ENCODE measurements at regions not wholly inside any gene's neighbourhood (a gene's known extent, or its start where the extent isn't known, plus 50 kb on each side); places are given as distances from the start of the nearest gene placed in this dataset.

DNA sequence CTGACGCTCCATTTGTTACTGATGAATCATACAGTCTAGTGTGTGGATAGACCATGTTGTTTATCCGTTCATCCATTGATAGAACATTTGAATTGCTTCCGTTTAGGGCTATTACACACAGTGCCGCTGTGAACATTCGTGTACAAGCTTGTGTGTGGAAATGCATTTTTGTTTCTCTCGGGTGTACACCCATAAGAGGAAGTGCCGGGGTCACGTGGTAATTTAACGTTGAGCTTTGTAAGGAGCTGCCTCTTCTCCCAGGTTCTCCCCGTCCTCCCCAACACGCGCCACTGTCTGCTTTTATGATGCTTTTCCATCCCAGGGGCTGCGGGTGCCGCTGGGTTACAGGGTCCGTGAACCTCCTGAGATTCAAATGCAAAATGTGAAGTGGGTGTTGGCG, 142.3 kb downstream of the IGLL1 start:
- Histone ChIP-seq H3K56ac (ENCODE audit: extremely low read depth, insufficient read depth, low read length) (no peak overlapping the region), H3K27ac (ENCODE audit: insufficient read depth, low read length) (no peak overlapping the region), H3K79me1 (ENCODE audit: low read depth in 1 of 2, low read length in 2 of 2) (no peaks in the 10 kb centered on the region), H3K9me3 (ENCODE audit: control insufficient read depth, insufficient read depth, low read length) (no peaks in the 10 kb centered on the region), H3K4me3 (ENCODE audit: insufficient read depth, low read depth, low read length) (no peak overlapping the region), H3K9ac (ENCODE audit: low read depth, low read length) (no peak overlapping the region), H3K9me1 (ENCODE audit: insufficient read depth, low read length) (no peaks in the 10 kb centered on the region), H4K5ac (ENCODE audit: low read depth, low read length) (no peak overlapping the region), H3K14ac (replicated peaks; ENCODE audit: low read depth, low read length) (no peak overlapping the region), H2AK5ac (ENCODE audit: low read depth, low read length) (no peak overlapping the region), H2BK5ac (ENCODE audit: low read depth, low read length, poor library complexity, severe bottlenecking) (no peak overlapping the region), H3K36me3 (ENCODE audit: control insufficient read depth, insufficient read depth, low read length) (no peaks in the 10 kb centered on the region), H2AFZ (replicated peaks; ENCODE audit: low read length, poor library complexity) (no peak overlapping the region), H2AK9ac (replicated peaks; ENCODE audit: low read depth, low read length, poor library complexity) (no peak overlapping the region), H4K8ac (ENCODE audit: low read depth in 2 of 2, low read length in 2 of 2) (no peak overlapping the region), H2BK120ac (ENCODE audit: low read depth, low read length) (no peak overlapping the region), H3K4me1 (ENCODE audit: control insufficient read depth, insufficient read depth, low read length) (no peaks in the 10 kb centered on the region), H3K23ac (ENCODE audit: low read depth, low read length) (no peak overlapping the region), H2BK15ac (ENCODE audit: low read depth, low read length) (no peak overlapping the region), H4K20me1 (ENCODE audit: insufficient read depth, low read length) (no peaks in the 10 kb centered on the region), H2BK20ac (ENCODE audit: low read depth, low read length) (no peak overlapping the region), H3K4ac (ENCODE audit: low read depth, low read length) (no peak overlapping the region), H4K91ac (ENCODE audit: insufficient read depth, low read depth, low read length) (no peak overlapping the region), H3K27me3 (ENCODE audit: control insufficient read depth, insufficient read depth, low read length) (no peaks in the 10 kb centered on the region; the same call in 1 of the 2 replicates), H3K4me2 (ENCODE audit: low read depth, low read length) (no peak overlapping the region), H3K18ac (ENCODE audit: low read depth, low read length) (no peak overlapping the region)
- TF ChIP-seq BHLHE40 (IDR thresholded peaks at IDR 0.05; ENCODE audit: low read depth, low read length) (no peak), SMC3 (IDR thresholded peaks at IDR 0.05; ENCODE audit: low read depth, low read length) (no peak), RAD21 (IDR thresholded peaks at IDR 0.05; ENCODE audit: low read length) (no peak), MXI1 (IDR thresholded peaks at IDR 0.05; ENCODE audit: borderline replicate concordance, low read depth, low read length) (no peak), RCOR1 (IDR thresholded peaks at IDR 0.05; ENCODE audit: insufficient replicate concordance, low read length) (no peak), CEBPB (IDR thresholded peaks at IDR 0.05; ENCODE audit: low read depth, low read length) (no peak), CTCF (conservative IDR thresholded peaks at IDR 0.05; ENCODE audit: low read depth, low read length) (no peak), NFE2L2 (IDR thresholded peaks at IDR 0.05; ENCODE audit: low read depth, low read length) (no peak), MAZ (IDR thresholded peaks at IDR 0.05; ENCODE audit: borderline replicate concordance, low read depth, low read length) (no peak)
- TF ChIP-seq, protein P1, sequence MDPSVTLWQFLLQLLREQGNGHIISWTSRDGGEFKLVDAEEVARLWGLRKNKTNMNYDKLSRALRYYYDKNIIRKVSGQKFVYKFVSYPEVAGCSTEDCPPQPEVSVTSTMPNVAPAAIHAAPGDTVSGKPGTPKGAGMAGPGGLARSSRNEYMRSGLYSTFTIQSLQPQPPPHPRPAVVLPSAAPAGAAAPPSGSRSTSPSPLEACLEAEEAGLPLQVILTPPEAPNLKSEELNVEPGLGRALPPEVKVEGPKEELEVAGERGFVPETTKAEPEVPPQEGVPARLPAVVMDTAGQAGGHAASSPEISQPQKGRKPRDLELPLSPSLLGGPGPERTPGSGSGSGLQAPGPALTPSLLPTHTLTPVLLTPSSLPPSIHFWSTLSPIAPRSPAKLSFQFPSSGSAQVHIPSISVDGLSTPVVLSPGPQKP (IDR thresholded peaks at IDR 0.05; ENCODE audit: borderline replicate concordance, low read depth, low read length) = no peak
- ATAC-seq (ENCODE audit: low read depth) = no peak
- in situ Hi-C loops (cut with MboI; ENCODE audit: low sequenced_read_pairs) (no loop called here), dilution Hi-C loops (cut with HindIII; ENCODE audit: low sequenced_read_pairs, unreplicated experiment) (no loop called here), intact Hi-C loops (cut with micrococcal nuclease) (no loop called here)
- POLR2A ChIA-PET (ENCODE audit: unreplicated experiment) = no interaction called here
- 66% methylated on average over 3 of the region's 16 CpGs; no CpG with 5 or more reads in 1 of the 2 experiments for WGBS, 2 experiments (ENCODE audit: extremely low coverage in 2 of 2, insufficient read length in 1 of 2)
- BruUV-seq (replicated peaks) = no TSS peak
- no peak for DNase-seq
- CTCF ChIA-PET = no interaction called here

Data from IMR-90 (cell line).